Stomach (tissue), 4 donors: ENCODE measurements at regions not wholly inside any gene's neighbourhood (a gene's known extent, or its start where the extent isn't known, plus 50 kb on each side); places are given as distances from the start of the nearest gene placed in this dataset.
"Not testable (repeated sequence)": the region's sequence is repeated elsewhere in the genome, so short reads cannot be mapped to it uniquely, and the experiment has no call there.

ENCODE experiments used
- CTCF ChIP-seq, 7 experiments: fragments of 450-650 bp in 4 of 7; fragments of 200-600 bp in 3 of 7; sonication (generic) in 3 of 7; IDR thresholded peaks; one replicate each; pipeline ENCODE4 v1.5.1; 2016 to 2019; ENCODE audit warnings: antibody characterized with exemption in 7 of 7, control low read depth in 2 of 7, mild to moderate bottlenecking in 1 of 7
- EP300 ChIP-seq: sonication (generic); formaldehyde crosslinking; IDR thresholded peaks from one replicate; pipeline ENCODE4 v1.6.1; 2017; ENCODE audit warnings: antibody characterized with exemption
- POLR2A ChIP-seq, 4 donors: fragments of 450-650 bp; IDR thresholded peaks; one replicate each; pipeline ENCODE4 v1.6.1; 2016; ENCODE audit warnings: antibody characterized with exemption in 4 of 4, control low read depth in 2 of 4, mild to moderate bottlenecking in 1 of 4, moderate library complexity in 1 of 4
- POLR2AphosphoS5 ChIP-seq, 3 donors: sonication (generic); formaldehyde crosslinking; IDR thresholded peaks; one replicate each; pipeline ENCODE4 v1.6.1; 2016; ENCODE audit warnings: antibody characterized with exemption in 3 of 3

GRCh38 chr18:38771620-38772019 lies 1206.0 kb upstream of the CELF4 start:
- not testable (repeated sequence) for TF ChIP-seq POLR2A (IDR thresholded peaks at IDR 0.05); CTCF (IDR thresholded peaks at IDR 0.05); EP300; POLR2AphosphoS5 (IDR thresholded peaks at IDR 0.05)
